ENCODE measurements at regions not wholly inside any gene's neighbourhood (a gene's known extent, or its start where the extent isn't known, plus 50 kb on each side); places are given as distances from the start of the nearest gene placed in this dataset.

- H3K27ac ChIP-seq = no peak overlapping the region
- H3K4me3 ChIP-seq = no peak overlapping the region
- no peaks in the 10 kb centered on the region for H3K27me3 ChIP-seq
- intact Hi-C loops (cut with DNase I) = no loop called here
- no peak for DNase-seq (ENCODE audit: low spot score in 2 of 2)
- H3K9me3 ChIP-seq = no peaks in the 10 kb centered on the region
- no peaks in the 10 kb centered on the region for H3K36me3 ChIP-seq
- H3K4me1 ChIP-seq = no peaks in the 10 kb centered on the region
- no peak for TF ChIP-seq CTCF (IDR thresholded peaks at IDR 0.05)
Observed at GRCh38 chr1:30174499-30174898, 548.9 kb downstream of the MATN1 start.

- H3K9me3 ChIP-seq = no peaks in the 10 kb centered on the region
- no peaks in the 10 kb centered on the region for H3K4me1 ChIP-seq
- DNase-seq (ENCODE audit: low spot score in 2 of 2) = no peak
- H3K36me3 ChIP-seq = no peaks in the 10 kb centered on the region
- H3K4me3 ChIP-seq = no peak overlapping the region
- intact Hi-C loops (cut with DNase I) = no loop called here
- TF ChIP-seq CTCF (IDR thresholded peaks at IDR 0.05) = no peak
- H3K27me3 ChIP-seq = no peaks in the 10 kb centered on the region
- H3K27ac ChIP-seq = no peak overlapping the region
Observed at GRCh38 chr1:30173560-30173959, 549.8 kb downstream of the MATN1 start.

GRCh38 chr1:30172757-30173156 is 550.6 kb downstream of the MATN1 start:
- H3K4me1 ChIP-seq = no peaks in the 10 kb centered on the region
- no peak for TF ChIP-seq CTCF (IDR thresholded peaks at IDR 0.05)
- DNase-seq (ENCODE audit: low spot score in 2 of 2) = no peak
- no peaks in the 10 kb centered on the region for H3K9me3 ChIP-seq
- intact Hi-C loops (cut with DNase I) = no loop called here
- no peaks in the 10 kb centered on the region for H3K27me3 ChIP-seq
- H3K4me3 ChIP-seq = no peak overlapping the region
- H3K36me3 ChIP-seq = no peaks in the 10 kb centered on the region
- H3K27ac ChIP-seq = no peak overlapping the region

GRCh38 chr1:30172299-30172694 is 551.1 kb downstream of the MATN1 start:
- intact Hi-C loops (cut with DNase I) = no loop called here
- no peak for TF ChIP-seq CTCF (IDR thresholded peaks at IDR 0.05)
- Histone ChIP-seq H3K27me3 (no peaks in the 10 kb centered on the region), H3K9me3 (no peaks in the 10 kb centered on the region), H3K27ac (no peak overlapping the region), H3K4me1 (no peaks in the 10 kb centered on the region), H3K36me3 (no peaks in the 10 kb centered on the region), H3K4me3 (no peak overlapping the region)
- no peak for DNase-seq (ENCODE audit: low spot score in 2 of 2)

- Histone ChIP-seq H3K4me3 (no peak overlapping the region), H3K36me3 (no peaks in the 10 kb centered on the region), H3K4me1 (no peaks in the 10 kb centered on the region), H3K9me3 (no peaks in the 10 kb centered on the region), H3K27me3 (no peaks in the 10 kb centered on the region), H3K27ac (no peak overlapping the region)
- intact Hi-C loops (cut with DNase I) = no loop called here
- DNase-seq (ENCODE audit: low spot score in 2 of 2) = no peak
- TF ChIP-seq CTCF (IDR thresholded peaks at IDR 0.05) = no peak
Observed at GRCh38 chr1:30171537-30172298, 551.7 kb downstream of the MATN1 start.

GRCh38 chr1:30169269-30169668 is 554.1 kb downstream of the MATN1 start:
- Histone ChIP-seq H3K9me3 (no peaks in the 10 kb centered on the region), H3K36me3 (no peaks in the 10 kb centered on the region), H3K4me1 (no peaks in the 10 kb centered on the region), H3K4me3 (no peak overlapping the region), H3K27me3 (no peaks in the 10 kb centered on the region), H3K27ac (no peak overlapping the region)
- no peak for DNase-seq (ENCODE audit: low spot score in 2 of 2)
- TF ChIP-seq CTCF (IDR thresholded peaks at IDR 0.05) = no peak
- intact Hi-C loops (cut with DNase I) = no loop called here
